Body of pancreas (tissue), 4 donors: ENCODE measurements at regions not wholly inside any gene's neighbourhood (a gene's known extent, or its start where the extent isn't known, plus 50 kb on each side); places are given as distances from the start of the nearest gene placed in this dataset.

ENCODE experiments used
- ATAC-seq: fragments of 150-250 bp; one replicate; pipeline ENCODE4 v1.9.1; 2016
- DNase-seq, 4 donors: peaks; one replicate each; pipeline ENCODE4 v3.0.0-alpha.2; 2019
- H3K27ac ChIP-seq, 4 donors: fragments of 200-600 bp; sonication (generic); 1 replicate in 3 of 4; 2 replicates in 1 of 4; pipeline versions ENCODE4 v1.5.1 to v1.6.1; 2016 to 2019; ENCODE audit warnings: mild to moderate bottlenecking in 1 of 4, mixed read lengths in 1 of 4, moderate library complexity in 1 of 4
- H3K27me3 ChIP-seq, 2 donors: fragments of 200-600 bp; sonication (generic); one replicate each; pipeline ENCODE4 v1.6.0; 2016; ENCODE audit warnings: mild to moderate bottlenecking in 1 of 2
- H3K36me3 ChIP-seq, 2 donors: fragments of 200-600 bp; sonication (generic); replicated peaks in 1 of 2; 2 replicates each; pipeline ENCODE4 v1.5.1; 2016; ENCODE audit warnings: low read depth in 2 of 2; ENCODE audit not compliant: insufficient read depth in 1 of 2
- H3K4me1 ChIP-seq: fragments of 200-600 bp; sonication (generic); one replicate; pipeline ENCODE4 v1.6.0; 2016
- H3K4me3 ChIP-seq, 2 donors: fragments of 200-600 bp; sonication (generic); 1 replicate in 1 of 2; 2 replicates in 1 of 2; pipeline ENCODE4 v1.5.1; 2016 to 2019
- H3K9me3 ChIP-seq, 3 donors: fragments of 200-600 bp; sonication (generic); 1 replicate in 2 of 3; 2 replicates in 1 of 3; pipeline ENCODE4 v1.5.1; 2016
- CTCF ChIP-seq, 7 experiments: fragments of 450-650 bp in 4 of 7; fragments of 200-600 bp in 3 of 7; sonication (generic) in 3 of 7; IDR thresholded peaks; one replicate each; pipeline ENCODE4 v1.5.1; 2016 to 2019; ENCODE audit warnings: antibody characterized with exemption in 7 of 7
- POLR2A ChIP-seq, 3 donors: fragments of 450-650 bp; IDR thresholded peaks; one replicate each; pipeline ENCODE4 v1.6.1; 2016; ENCODE audit warnings: antibody characterized with exemption in 3 of 3, mild to moderate bottlenecking in 2 of 3
- WGBS, 2 donors: methylation state at CpG; one replicate each; pipeline ENCODE4 v1.1.5; 2017; 5-methylcytosine and 5-hydroxymethylcytosine counted together
- intact Hi-C: fragments of 100-400 bp; cut with DNase I; formaldehyde crosslinking; loops from one replicate; pipeline ENCODE4 v1.15.1; 2023

GRCh38 chr2:204218040-204218439, 281.5 kb downstream of the ICOS start:
- Histone ChIP-seq H3K4me1 (no peaks in the 10 kb centered on the region), H3K4me3 (no peak overlapping the region), H3K36me3 (no peaks in the 10 kb centered on the region), H3K27ac (no peak overlapping the region), H3K27me3 (no peaks in the 10 kb centered on the region), H3K9me3 (no peaks in the 10 kb centered on the region)
- DNase-seq (no peak), ATAC-seq (no peak)
- TF ChIP-seq CTCF (IDR thresholded peaks at IDR 0.05) (no peak), POLR2A (IDR thresholded peaks at IDR 0.05) (no peak)
- WGBS, 2 donors, result 85 to 86% methylated on average over 2 of the region's 2 CpGs
- intact Hi-C loops, result no loop called here

GRCh38 chr2:204219196-204219595, 282.6 kb downstream of the ICOS start:
- no peaks in the 10 kb centered on the region for H3K36me3 ChIP-seq
- no peaks in the 10 kb centered on the region for H3K27me3 ChIP-seq
- intact Hi-C loops, result no loop called here
- no peaks in the 10 kb centered on the region for H3K4me1 ChIP-seq
- TF ChIP-seq POLR2A (IDR thresholded peaks at IDR 0.05), result no peak
- no peak for TF ChIP-seq CTCF (IDR thresholded peaks at IDR 0.05)
- DNase-seq, result no peak
- WGBS, 2 donors, result 52 to 83% methylated on average over 2 of the region's 2 CpGs
- H3K4me3 ChIP-seq, result no peak overlapping the region
- no peaks in the 10 kb centered on the region for H3K9me3 ChIP-seq
- ATAC-seq, result no peak
- H3K27ac ChIP-seq, result no peak overlapping the region

GRCh38 chr2:204220896-204221295, 284.3 kb downstream of the ICOS start:
- WGBS, 2 donors, result 66 to 71% methylated on average over 3 of the region's 3 CpGs
- no peaks in the 10 kb centered on the region for H3K4me1 ChIP-seq

GRCh38 chr2:204223046-204223445, 286.5 kb downstream of the ICOS start:
- ATAC-seq, result no peak
- no peak for DNase-seq
- H3K9me3 ChIP-seq, result no peaks in the 10 kb centered on the region
- no peaks in the 10 kb centered on the region for H3K36me3 ChIP-seq
- H3K4me1 ChIP-seq, result no peaks in the 10 kb centered on the region
- TF ChIP-seq CTCF (IDR thresholded peaks at IDR 0.05), result no peak
- TF ChIP-seq POLR2A (IDR thresholded peaks at IDR 0.05), result no peak
- 93 to 94% methylated on average over 3 to 6 of the region's 6 CpGs for WGBS, 2 donors
- H3K4me3 ChIP-seq, result no peak overlapping the region
- no peak overlapping the region for H3K27ac ChIP-seq
- H3K27me3 ChIP-seq, result no peaks in the 10 kb centered on the region
- intact Hi-C loops, result no loop called here

More at GRCh38 chr2:204220896-204221295, 284.3 kb downstream of the ICOS start:
- Histone ChIP-seq H3K9me3 (no peaks in the 10 kb centered on the region), H3K4me3 (no peak overlapping the region), H3K36me3 (no peaks in the 10 kb centered on the region), H3K27ac (no peak overlapping the region), H3K27me3 (no peaks in the 10 kb centered on the region)
- ATAC-seq (no peak), DNase-seq (no peak)
- intact Hi-C loops, result no loop called here
- TF ChIP-seq CTCF (IDR thresholded peaks at IDR 0.05), result no peak
- TF ChIP-seq POLR2A (IDR thresholded peaks at IDR 0.05), result no peak

- Histone ChIP-seq H3K27me3 (no peaks in the 10 kb centered on the region), H3K4me1 (no peaks in the 10 kb centered on the region), H3K4me3 (no peak overlapping the region), H3K27ac (no peak overlapping the region), H3K36me3 (no peaks in the 10 kb centered on the region), H3K9me3 (no peaks in the 10 kb centered on the region)
- WGBS, 2 donors, result 90 to 100% methylated on average over 1 to 9 of the region's 9 CpGs
- TF ChIP-seq CTCF (IDR thresholded peaks at IDR 0.05), result no peak
- TF ChIP-seq POLR2A (IDR thresholded peaks at IDR 0.05), result no peak
- intact Hi-C loops, result no loop called here
- DNase-seq, result no peak
- no peak for ATAC-seq
Observed at GRCh38 chr2:204223544-204223943, 287.0 kb downstream of the ICOS start.
